GM21786 (cell line): ENCODE measurements at regions not wholly inside any gene's neighbourhood (a gene's known extent, or its start where the extent isn't known, plus 50 kb on each side); places are given as distances from the start of the nearest gene placed in this dataset.

Source experiments
- ATAC-seq: cut with Tn5 transposase; IDR thresholded peaks from one replicate; pipeline ENCODE4 v1.9.1; 2021; ENCODE audit not compliant: unreplicated experiment

GRCh38 chr17:71405101-71405500, 715.7 kb upstream of the SOX9 start:
- ATAC-seq: no peak

GRCh38 chr17:71407981-71408380, 712.8 kb upstream of the SOX9 start:
- no peak for ATAC-seq

GRCh38 chr17:71409137-71409536, 711.7 kb upstream of the SOX9 start:
- ATAC-seq: no peak

GRCh38 chr17:71409712-71410111, 711.1 kb upstream of the SOX9 start:
- ATAC-seq: no peak

GRCh38 chr17:71412803-71413202, 708.0 kb upstream of the SOX9 start:
- ATAC-seq: no peak

GRCh38 chr17:71413935-71414334, 706.9 kb upstream of the SOX9 start:
- no peak for ATAC-seq

GRCh38 chr17:71417142-71417541, 703.7 kb upstream of the SOX9 start:
- ATAC-seq: no peak

- ATAC-seq: no peak
Measured at GRCh38 chr17:71422968-71423367, 697.9 kb upstream of the SOX9 start.

GRCh38 chr17:71423871-71424546, 696.8 kb upstream of the SOX9 start:
- no peak for ATAC-seq

GRCh38 chr17:71427801-71428200, 693.0 kb upstream of the SOX9 start:
- ATAC-seq: no peak

GRCh38 chr17:71428897-71429296, 691.9 kb upstream of the SOX9 start:
- no peak for ATAC-seq

GRCh38 chr17:71430281-71430680, 690.5 kb upstream of the SOX9 start:
- ATAC-seq: no peak

GRCh38 chr17:71431146-71431545, 689.7 kb upstream of the SOX9 start:
- no peak for ATAC-seq

GRCh38 chr17:71432378-71433315, 688.2 kb upstream of the SOX9 start:
- no peak for ATAC-seq

GRCh38 chr17:71434716-71435115, 686.1 kb upstream of the SOX9 start:
- ATAC-seq: no peak

GRCh38 chr17:71436479-71436878, 684.3 kb upstream of the SOX9 start:
- ATAC-seq: no peak

- ATAC-seq: no peak
Measured at GRCh38 chr17:71437166-71437565, 683.7 kb upstream of the SOX9 start.

- no peak for ATAC-seq
Measured at GRCh38 chr17:71438631-71439146, 682.1 kb upstream of the SOX9 start.

- no peak for ATAC-seq
Measured at GRCh38 chr17:71440513-71440912, 680.3 kb upstream of the SOX9 start.

GRCh38 chr17:71441098-71441497, 679.7 kb upstream of the SOX9 start:
- ATAC-seq: no peak

- ATAC-seq: no peak
Measured at GRCh38 chr17:71444078-71444477, 676.7 kb upstream of the SOX9 start.
